ENCODE measurements at regions not wholly inside any gene's neighbourhood (a gene's known extent, or its start where the extent isn't known, plus 50 kb on each side); places are given as distances from the start of the nearest gene placed in this dataset.
"Not testable (repeated sequence)": the region's sequence is repeated elsewhere in the genome, so short reads cannot be mapped to it uniquely, and the experiment has no call there.

DNA sequence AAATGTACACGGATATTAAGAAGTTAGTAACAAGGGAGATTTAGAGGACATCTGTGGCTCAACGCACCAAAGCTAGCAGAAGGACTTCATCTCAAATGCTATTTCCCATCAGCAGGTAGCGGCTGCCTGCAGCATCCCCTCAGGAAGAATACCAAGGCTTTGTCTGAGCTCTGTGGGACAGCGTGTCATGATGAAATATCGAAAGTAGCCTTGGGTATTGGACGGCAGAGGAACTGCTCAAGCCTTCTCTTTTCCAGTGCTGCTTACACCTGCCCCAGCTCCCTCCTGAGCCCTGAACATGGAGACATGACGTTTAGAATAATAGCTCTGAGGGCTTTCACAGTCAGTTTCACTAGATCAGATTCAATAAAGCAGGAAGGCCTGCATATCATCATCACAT is 241.6 kb downstream of the SUCLG1 start:
- DNase-seq (ENCODE audit: low spot score) = no peak

DNA sequence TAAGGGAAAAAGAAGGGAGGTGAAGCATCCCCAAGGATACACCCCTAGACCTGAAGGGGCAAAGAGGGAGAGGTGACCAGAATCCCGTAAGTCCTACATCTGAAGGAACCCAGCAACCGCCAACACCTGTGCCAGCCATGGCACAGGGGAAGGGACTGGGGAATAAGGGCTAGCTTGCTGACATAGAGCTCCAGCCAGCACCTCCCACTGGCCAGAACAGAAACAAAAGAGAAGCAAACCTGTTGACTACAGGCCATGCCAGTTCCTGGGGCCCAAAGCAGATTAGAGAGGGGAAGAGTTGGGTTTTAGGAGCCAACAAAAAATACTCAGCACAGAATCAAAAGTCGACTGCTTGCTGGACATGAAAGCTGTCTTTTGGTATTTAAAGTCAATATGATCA is 244.6 kb downstream of the SUCLG1 start:
- DNase-seq (ENCODE audit: low spot score) = no peak

- no peak for DNase-seq (ENCODE audit: low spot score)
Measured at GRCh38 chr2:84212611-84213314, 246.3 kb downstream of the SUCLG1 start.

DNA sequence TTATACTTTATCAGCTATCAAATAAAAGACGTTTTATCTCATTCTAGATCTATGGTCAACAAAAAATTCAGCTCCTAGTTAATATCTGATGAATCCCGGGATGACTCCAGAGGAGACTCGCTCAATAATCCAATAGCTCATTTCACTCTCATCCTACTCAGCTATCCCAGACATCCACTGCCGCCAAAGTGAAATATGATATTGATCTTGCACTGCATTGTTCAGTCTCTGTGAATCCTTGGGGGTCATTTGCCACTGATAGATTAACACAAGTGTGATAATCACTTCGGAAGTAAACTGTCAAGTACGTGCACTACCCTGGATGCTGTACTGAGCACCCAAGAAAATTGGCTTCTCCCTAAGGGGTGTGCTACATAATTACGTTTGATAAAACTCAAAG is 249.1 kb downstream of the SUCLG1 start:
- no peak for DNase-seq (ENCODE audit: low spot score)

- DNase-seq (ENCODE audit: low spot score) = no peak
Measured at GRCh38 chr2:84204995-84205394, 254.1 kb downstream of the SUCLG1 start.

DNA sequence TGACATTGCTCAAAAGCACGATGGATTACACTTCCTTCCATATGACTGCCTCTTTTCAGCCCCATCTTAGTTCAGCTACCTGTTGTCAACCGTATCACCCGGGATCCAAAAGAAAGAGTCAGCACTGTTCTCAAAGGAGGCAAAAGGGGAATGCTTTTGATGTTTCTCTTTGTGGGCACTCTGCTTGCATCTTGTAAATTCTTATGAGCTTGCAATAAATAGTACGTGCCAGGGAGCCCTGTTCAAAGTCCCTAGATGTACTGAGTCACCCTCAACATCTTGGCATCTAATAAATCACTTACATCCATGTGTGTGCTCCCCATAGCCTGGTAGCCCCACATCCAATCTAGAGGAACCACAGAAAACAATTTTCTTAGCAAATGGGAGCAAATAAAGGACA is 256.9 kb downstream of the SUCLG1 start:
- DNase-seq (ENCODE audit: low spot score) = no peak

GRCh38 chr2:84201158-84201557 is 257.9 kb downstream of the SUCLG1 start:
- no peak for DNase-seq (ENCODE audit: low spot score)

DNA sequence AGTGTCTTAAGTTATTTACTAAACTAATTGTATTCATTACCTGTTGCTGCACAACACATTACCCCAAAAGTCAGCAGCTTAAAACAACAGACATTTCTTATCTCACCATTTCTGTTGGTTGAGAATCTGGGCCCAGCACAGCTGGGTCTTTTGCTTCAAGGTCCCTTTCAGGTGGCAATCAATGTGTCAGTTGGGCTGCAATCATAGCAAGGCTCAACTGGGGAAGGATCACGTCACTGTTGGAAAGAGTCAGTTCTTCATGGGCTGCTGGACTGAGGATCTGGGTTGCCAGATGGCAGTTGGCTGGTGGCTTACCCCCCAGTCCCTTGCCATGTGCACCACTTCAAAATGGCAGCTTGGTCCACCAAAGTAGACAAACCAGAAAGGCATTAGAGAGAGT is 261.2 kb downstream of the SUCLG1 start:
- no peak for DNase-seq (ENCODE audit: low spot score)

GRCh38 chr2:84194949-84195644 is 264.0 kb downstream of the SUCLG1 start:
- DNase-seq (ENCODE audit: low spot score) = no peak

GRCh38 chr2:84194181-84194580 is 264.9 kb downstream of the SUCLG1 start:
- DNase-seq (ENCODE audit: low spot score) = no peak

DNA sequence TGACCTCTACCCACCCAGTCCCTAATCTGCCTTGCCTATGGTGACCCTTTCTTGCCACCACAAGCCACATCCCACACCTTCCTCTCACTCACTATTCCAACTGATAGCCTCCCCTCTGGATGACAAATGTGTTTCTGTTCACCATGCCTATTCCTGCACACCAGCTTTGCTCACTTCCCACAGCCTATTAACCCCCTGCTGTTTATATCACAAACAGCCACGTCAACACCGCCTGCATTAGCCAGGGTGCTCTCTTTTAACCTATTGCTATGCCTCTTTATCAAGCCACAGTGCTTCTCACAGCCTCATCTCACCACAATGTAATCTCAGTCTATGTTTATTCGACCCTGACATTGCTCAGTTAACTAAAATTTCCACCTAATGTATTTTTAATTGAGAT is 271.8 kb downstream of the SUCLG1 start:
- DNase-seq (ENCODE audit: low spot score) = no peak

DNA sequence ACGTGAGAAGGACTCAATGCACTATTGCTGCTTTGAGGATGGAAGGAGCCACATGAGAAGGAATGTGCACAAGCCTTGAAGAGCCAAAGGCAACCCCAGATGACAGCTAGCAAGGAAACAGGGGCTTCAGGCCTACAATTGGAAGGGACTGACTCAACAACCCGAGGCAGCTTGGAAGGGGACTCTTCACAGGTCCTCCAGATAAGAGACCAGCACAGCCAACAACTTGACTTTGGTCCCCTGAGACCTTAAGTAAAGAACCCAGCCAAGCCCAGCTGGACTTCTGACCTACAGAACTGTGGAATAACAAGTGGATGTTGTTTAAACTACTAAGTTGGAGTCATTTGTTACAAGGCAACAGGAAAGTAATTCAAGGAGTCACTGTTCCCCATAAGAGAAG is 277.2 kb downstream of the SUCLG1 start:
- DNase-seq (ENCODE audit: low spot score) = no peak

GRCh38 chr2:84177733-84178132 is 281.3 kb downstream of the SUCLG1 start:
- no peak for DNase-seq (ENCODE audit: low spot score)

GRCh38 chr2:84175970-84176369 is 283.1 kb downstream of the SUCLG1 start:
- DNase-seq (ENCODE audit: low spot score) = no peak

DNA sequence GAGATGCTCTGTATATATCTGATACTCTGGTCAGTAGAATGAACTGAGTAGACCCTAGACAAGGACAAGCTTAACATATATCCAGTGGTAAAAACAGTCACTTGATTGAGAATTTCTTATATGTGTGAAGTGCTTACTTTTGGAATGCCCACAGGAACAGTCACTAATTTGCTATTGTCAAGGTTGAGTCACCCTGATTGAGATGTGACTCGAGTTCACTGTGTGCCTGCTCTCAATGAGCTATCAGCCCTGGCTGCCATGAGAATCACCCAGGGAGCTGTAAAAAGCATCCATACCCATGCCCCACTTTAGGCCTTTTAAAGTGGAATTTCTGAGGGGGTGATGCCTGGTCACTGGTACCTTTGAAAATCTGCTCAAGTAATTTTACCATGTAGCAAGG is 283.7 kb downstream of the SUCLG1 start:
- DNase-seq (ENCODE audit: low spot score) = no peak

GRCh38 chr2:84173041-84173440 is 286.0 kb downstream of the SUCLG1 start:
- no peak for DNase-seq (ENCODE audit: low spot score)

DNA sequence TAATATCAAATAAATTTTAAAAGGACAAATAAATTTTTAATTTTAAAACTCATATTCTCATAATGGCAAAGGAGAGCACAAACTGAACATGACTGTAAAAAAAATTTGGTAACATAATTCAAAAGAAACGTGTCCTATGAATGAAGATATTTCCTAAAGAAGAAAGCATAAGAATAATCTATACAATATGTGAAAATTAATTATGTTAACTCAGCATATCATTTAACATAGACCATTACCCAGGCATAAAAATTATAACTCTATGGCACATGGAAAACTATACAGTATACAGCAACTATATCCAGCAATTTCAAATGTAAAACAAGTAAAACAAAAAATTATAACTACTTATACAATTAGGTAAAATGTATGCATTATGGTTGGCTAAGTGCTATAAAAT is 288.1 kb downstream of the SUCLG1 start:
- DNase-seq (ENCODE audit: low spot score) = no peak

DNA sequence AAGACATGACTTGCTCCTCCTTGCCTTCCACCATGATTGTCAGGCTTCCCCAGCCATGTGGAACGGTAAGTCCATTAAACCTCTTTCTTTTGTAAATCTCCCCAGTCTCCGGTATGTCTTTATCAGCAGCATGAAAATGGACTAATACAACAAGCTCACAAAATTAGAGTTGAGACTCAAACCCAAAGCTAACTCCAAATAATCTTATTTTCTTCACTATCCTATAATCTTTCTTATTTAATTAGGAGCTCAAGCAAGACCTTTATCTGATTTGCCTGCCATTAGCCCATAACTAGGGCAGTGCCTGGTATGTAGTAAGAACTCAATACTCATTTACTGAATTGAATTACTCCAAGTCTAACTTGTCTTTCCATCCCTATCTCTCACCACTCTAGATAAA is 289.2 kb downstream of the SUCLG1 start:
- no peak for DNase-seq (ENCODE audit: low spot score)

- not testable (repeated sequence) for DNase-seq (ENCODE audit: low spot score)
Measured at GRCh38 chr2:84168552-84168951, 290.5 kb downstream of the SUCLG1 start.

GRCh38 chr2:84165256-84165655 is 293.8 kb downstream of the SUCLG1 start:
- DNase-seq (ENCODE audit: low spot score) = no peak

GRCh38 chr2:84160453-84160852 is 298.6 kb downstream of the SUCLG1 start:
- DNase-seq (ENCODE audit: low spot score) = no peak

DNA sequence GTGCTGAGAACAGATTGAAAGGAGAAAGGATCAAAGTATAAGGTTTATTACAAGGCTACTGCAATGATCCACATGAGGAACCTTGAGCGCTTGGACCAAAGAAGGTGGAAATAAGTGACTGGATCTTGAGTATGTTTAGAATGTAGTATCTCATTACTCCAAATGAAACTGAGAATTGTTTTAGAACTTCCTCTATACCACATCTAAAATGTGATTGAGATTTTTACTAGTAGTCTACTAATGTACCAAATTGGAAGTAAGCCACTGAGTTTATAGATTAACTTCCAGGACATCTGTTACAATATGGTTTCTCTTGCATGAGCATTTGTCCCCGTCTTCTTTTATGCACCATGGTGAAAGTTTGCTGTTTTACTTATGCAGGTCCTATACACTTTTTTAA is 300.5 kb downstream of the SUCLG1 start:
- DNase-seq (ENCODE audit: low spot score) = no peak

DNA sequence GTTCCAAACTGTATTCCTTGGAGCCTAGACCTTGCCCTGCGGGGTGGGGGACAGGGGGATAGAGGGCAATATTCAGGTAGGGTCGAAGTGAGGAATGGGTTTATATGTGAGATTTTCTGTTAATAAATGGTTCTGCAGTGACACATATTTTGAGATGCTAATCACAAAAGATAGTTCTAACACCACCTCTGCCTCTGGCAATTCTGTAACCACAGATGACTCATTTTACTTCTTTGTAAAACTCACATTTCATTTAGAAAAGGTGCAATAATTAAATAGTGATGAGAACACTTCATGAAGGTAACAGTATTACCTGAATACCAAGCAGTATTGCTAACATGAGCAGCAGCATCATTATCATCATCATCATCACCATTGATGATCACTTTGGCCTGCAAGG is 306.6 kb downstream of the SUCLG1 start:
- no peak for DNase-seq (ENCODE audit: low spot score)

GRCh38 chr2:84144345-84144744 is 314.7 kb downstream of the SUCLG1 start:
- no peak for DNase-seq (ENCODE audit: low spot score)

All from kidney capillary endothelial cell (primary cell).